ENCODE measurements at regions not wholly inside any gene's neighbourhood (a gene's known extent, or its start where the extent isn't known, plus 50 kb on each side); places are given as distances from the start of the nearest gene placed in this dataset.
"Not testable (repeated sequence)": the region's sequence is repeated elsewhere in the genome, so short reads cannot be mapped to it uniquely, and the experiment has no call there.

DNA sequence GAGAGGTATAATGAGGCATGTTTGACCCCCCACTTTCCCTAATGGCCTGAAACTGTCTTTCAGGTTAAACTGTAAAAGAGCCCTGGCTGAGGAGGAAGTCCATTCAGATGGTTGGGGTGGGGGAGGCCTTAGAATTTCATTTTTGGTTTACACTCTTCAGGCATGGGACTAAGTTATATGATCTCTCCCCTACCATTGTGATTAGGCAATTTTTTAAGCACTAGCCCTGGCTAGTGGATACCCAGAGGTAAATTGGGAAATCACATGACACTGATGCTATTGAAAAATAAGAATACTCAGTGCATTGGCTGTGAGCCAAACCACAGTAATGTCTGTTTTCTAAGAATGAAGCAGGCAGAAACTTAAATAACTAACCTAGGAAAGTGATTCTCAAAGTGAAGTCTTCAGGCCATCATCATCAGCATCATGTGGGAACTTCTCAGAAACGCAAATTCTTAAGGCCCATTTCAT, 149.7 kb downstream of the RRAGB start:
- Mint-ChIP-seq H3K27ac (no peak overlapping the region), H3K36me3 (no peaks in the 10 kb centered on the region), H3K9me3 (peaks cover 0 to 2% of the 10 kb centered on the region in 2 donors), H3K4me1 (no peaks in the 10 kb centered on the region), H3K27me3 (ENCODE audit: low read depth in 2 of 2) (peaks cover 1 to 36% of the 10 kb centered on the region in 2 donors), H3K4me3 (no peak overlapping the region)
- Histone ChIP-seq H3K27me3 (ENCODE audit: control insufficient read depth, insufficient read depth, low read length) (no peaks in the 10 kb centered on the region), H3K4me3 (ENCODE audit: low read length) (no peak overlapping the region), H3K9me3 (ENCODE audit: control insufficient read depth, insufficient read depth, low read length) (no peaks in the 10 kb centered on the region), H3K4me1 (ENCODE audit: control insufficient read depth, insufficient read depth, low read length) (no peaks in the 10 kb centered on the region), H3K27ac (ENCODE audit: low read length) (no peak overlapping the region), H3K36me3 (ENCODE audit: control insufficient read depth, insufficient read depth, low read length) (no peaks in the 10 kb centered on the region)
- 53% methylated on average over 1 of the region's 1 CpG for WGBS (ENCODE audit: insufficient coverage)
- peak in 1 of 2 donors; percentile 32 for DNase-seq
- ATAC-seq = no peak
- intact Hi-C loops (cut with micrococcal nuclease) = no loop called here
- TF ChIP-seq, protein P1, sequence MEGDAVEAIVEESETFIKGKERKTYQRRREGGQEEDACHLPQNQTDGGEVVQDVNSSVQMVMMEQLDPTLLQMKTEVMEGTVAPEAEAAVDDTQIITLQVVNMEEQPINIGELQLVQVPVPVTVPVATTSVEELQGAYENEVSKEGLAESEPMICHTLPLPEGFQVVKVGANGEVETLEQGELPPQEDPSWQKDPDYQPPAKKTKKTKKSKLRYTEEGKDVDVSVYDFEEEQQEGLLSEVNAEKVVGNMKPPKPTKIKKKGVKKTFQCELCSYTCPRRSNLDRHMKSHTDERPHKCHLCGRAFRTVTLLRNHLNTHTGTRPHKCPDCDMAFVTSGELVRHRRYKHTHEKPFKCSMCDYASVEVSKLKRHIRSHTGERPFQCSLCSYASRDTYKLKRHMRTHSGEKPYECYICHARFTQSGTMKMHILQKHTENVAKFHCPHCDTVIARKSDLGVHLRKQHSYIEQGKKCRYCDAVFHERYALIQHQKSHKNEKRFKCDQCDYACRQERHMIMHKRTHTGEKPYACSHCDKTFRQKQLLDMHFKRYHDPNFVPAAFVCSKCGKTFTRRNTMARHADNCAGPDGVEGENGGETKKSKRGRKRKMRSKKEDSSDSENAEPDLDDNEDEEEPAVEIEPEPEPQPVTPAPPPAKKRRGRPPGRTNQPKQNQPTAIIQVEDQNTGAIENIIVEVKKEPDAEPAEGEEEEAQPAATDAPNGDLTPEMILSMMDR (IDR thresholded peaks at IDR 0.05) = no peak

DNA sequence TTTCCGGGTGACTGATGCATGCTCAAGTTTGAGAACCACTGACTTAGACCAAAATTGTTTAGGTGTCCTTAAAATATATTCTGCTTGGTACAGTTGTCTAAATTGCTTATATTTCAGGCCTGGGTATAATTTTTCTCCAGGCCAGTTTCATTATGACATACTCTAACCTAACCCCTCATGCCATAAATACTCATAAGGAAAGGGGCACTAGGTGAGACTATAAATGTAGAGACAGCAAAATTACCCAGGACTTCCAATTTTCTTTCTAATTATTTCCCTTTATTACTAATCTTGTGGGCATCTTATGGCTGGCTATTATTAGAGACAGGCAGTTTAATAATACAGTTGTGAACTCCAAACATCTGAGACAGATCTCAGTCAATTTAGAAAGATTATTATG, 150.2 kb downstream of the RRAGB start:
- Histone ChIP-seq H3K4me1 (ENCODE audit: control insufficient read depth, insufficient read depth, low read length) (no peaks in the 10 kb centered on the region), H3K27me3 (ENCODE audit: control insufficient read depth, insufficient read depth, low read length) (no peaks in the 10 kb centered on the region), H3K27ac (ENCODE audit: low read length) (no peak overlapping the region), H3K4me3 (ENCODE audit: low read length) (no peak overlapping the region), H3K36me3 (ENCODE audit: control insufficient read depth, insufficient read depth, low read length) (no peaks in the 10 kb centered on the region), H3K9me3 (ENCODE audit: control insufficient read depth, insufficient read depth, low read length) (no peaks in the 10 kb centered on the region)
- Mint-ChIP-seq H3K27ac (no peak overlapping the region), H3K4me1 (no peaks in the 10 kb centered on the region), H3K36me3 (no peaks in the 10 kb centered on the region), H3K27me3 (ENCODE audit: low read depth in 2 of 2) (peaks cover 0 to 35% of the 10 kb centered on the region in 2 donors), H3K4me3 (no peak overlapping the region), H3K9me3 (peaks cover 0 to 2% of the 10 kb centered on the region in 2 donors)
- intact Hi-C loops (cut with micrococcal nuclease) = no loop called here
- ATAC-seq (no peak), DNase-seq (no peak)
- TF ChIP-seq, protein P1 (IDR thresholded peaks at IDR 0.05) = no peak
- 71% methylated on average over 1 of the region's 1 CpG for WGBS (ENCODE audit: insufficient coverage)

DNA sequence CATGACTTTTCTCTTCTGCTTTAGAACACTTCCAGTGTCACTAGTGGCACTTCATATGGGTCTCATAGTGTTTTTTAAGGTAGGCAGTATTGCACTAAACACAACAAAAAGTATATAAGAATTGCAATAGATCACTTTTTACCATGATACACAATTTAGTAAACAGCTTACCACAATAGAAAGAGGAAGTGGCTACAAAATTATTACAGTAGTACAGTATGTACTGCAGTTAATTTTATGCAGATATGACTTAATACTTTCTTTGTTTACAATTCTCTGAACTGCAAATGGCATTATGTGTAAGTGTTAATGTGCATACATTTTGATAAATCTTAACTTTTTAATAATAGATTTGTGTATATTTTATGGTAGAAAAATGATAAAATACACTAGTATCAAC, 157.3 kb downstream of the RRAGB start:
- Histone ChIP-seq H3K27ac (ENCODE audit: low read length) (no peak overlapping the region), H3K27me3 (ENCODE audit: control insufficient read depth, insufficient read depth, low read length) (no peaks in the 10 kb centered on the region), H3K4me3 (ENCODE audit: low read length) (no peak overlapping the region), H3K9me3 (ENCODE audit: control insufficient read depth, insufficient read depth, low read length) (no peaks in the 10 kb centered on the region), H3K4me1 (ENCODE audit: control insufficient read depth, insufficient read depth, low read length) (no peaks in the 10 kb centered on the region), H3K36me3 (ENCODE audit: control insufficient read depth, insufficient read depth, low read length) (no peaks in the 10 kb centered on the region)
- intact Hi-C loops (cut with micrococcal nuclease) = no loop called here
- no peak overlapping the region for H3K4me3 Mint-ChIP-seq
- peaks cover 4 to 24% of the 10 kb centered on the region in 2 donors for H3K27me3 Mint-ChIP-seq (ENCODE audit: low read depth in 2 of 2)
- no peak overlapping the region for H3K27ac Mint-ChIP-seq
- H3K36me3 Mint-ChIP-seq = no peaks in the 10 kb centered on the region
- H3K9me3 Mint-ChIP-seq = peaks cover 0 to 2% of the 10 kb centered on the region in 2 donors
- TF ChIP-seq, protein P1 (IDR thresholded peaks at IDR 0.05) = no peak
- ATAC-seq (no peak), DNase-seq (no peak)
- H3K4me1 Mint-ChIP-seq = no peaks in the 10 kb centered on the region

DNA sequence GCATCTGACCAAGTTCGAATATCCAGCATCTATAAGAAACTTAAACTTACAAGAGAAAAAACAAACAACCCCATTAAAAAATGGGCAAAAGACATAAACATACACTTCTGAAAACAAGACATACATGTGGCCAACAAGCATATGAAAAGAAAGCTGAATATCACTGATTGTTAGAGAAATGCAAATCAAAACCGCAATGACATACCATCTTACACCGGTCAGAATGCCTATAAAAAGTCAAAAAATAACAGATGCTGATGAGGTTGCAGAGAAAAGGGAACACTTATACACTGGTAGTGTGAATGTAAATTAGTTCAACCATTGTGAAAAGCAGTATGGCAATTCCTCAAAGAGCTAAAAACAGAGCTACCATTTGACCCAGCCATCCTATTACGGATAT, 166.0 kb downstream of the RRAGB start:
- H3K27ac Mint-ChIP-seq; H3K9me3 Mint-ChIP-seq; H3K9me3 ChIP-seq (ENCODE audit: control insufficient read depth, insufficient read depth, low read length); H3K4me1 ChIP-seq (ENCODE audit: control insufficient read depth, insufficient read depth, low read length); H3K36me3 Mint-ChIP-seq; H3K4me1 Mint-ChIP-seq; H3K27me3 ChIP-seq (ENCODE audit: control insufficient read depth, insufficient read depth, low read length); H3K4me3 Mint-ChIP-seq; H3K4me3 ChIP-seq (ENCODE audit: low read length); intact Hi-C loops (cut with micrococcal nuclease); ATAC-seq; H3K27me3 Mint-ChIP-seq (ENCODE audit: low read depth in 2 of 2); DNase-seq; H3K36me3 ChIP-seq (ENCODE audit: control insufficient read depth, insufficient read depth, low read length); H3K27ac ChIP-seq (ENCODE audit: low read length): not testable (repeated sequence)
- WGBS (ENCODE audit: insufficient coverage) = 90% methylated on average over 2 of the region's 4 CpGs

Data from natural killer cell (primary cell).